ENCODE measurements at regions not wholly inside any gene's neighbourhood (a gene's known extent, or its start where the extent isn't known, plus 50 kb on each side); places are given as distances from the start of the nearest gene placed in this dataset.

- no peak for DNase-seq
These were observed 151.2 kb upstream of the TNR start for GRCh38 chr1:175894581-175894980.

GRCh38 chr1:175893192-175893591, 149.8 kb upstream of the TNR start:
- DNase-seq, result no peak

- DNase-seq, result no peak
These were observed 149.3 kb upstream of the TNR start for GRCh38 chr1:175892686-175893085.

GRCh38 chr1:175891783-175892309, 148.5 kb upstream of the TNR start:
- DNase-seq, result no peak

- DNase-seq, result no peak
These were observed 147.6 kb upstream of the TNR start for GRCh38 chr1:175890958-175891357.

GRCh38 chr1:175889848-175890247, 146.5 kb upstream of the TNR start:
- DNase-seq, result no peak

- no peak for DNase-seq
These were observed 145.6 kb upstream of the TNR start for GRCh38 chr1:175888996-175889395.

GRCh38 chr1:175887981-175888428, 144.6 kb upstream of the TNR start:
- DNase-seq, result peak; percentile 46

- DNase-seq, result no peak
These were observed 144.1 kb upstream of the TNR start for GRCh38 chr1:175887521-175887920.

- no peak for DNase-seq
These were observed 141.9 kb upstream of the TNR start for GRCh38 chr1:175885326-175885725.

GRCh38 chr1:175884369-175884768, 141.0 kb upstream of the TNR start:
- DNase-seq, result no peak

- no peak for DNase-seq
These were observed 138.8 kb upstream of the TNR start for GRCh38 chr1:175882192-175882591.

GRCh38 chr1:175881246-175881976, 138.0 kb upstream of the TNR start:
- no peak for DNase-seq

- DNase-seq, result no peak
These were observed 135.4 kb upstream of the TNR start for GRCh38 chr1:175878775-175879174.

GRCh38 chr1:175877939-175878737, 134.7 kb upstream of the TNR start:
- no peak for DNase-seq

GRCh38 chr1:175875556-175875955, 132.2 kb upstream of the TNR start:
- DNase-seq, result no peak

- DNase-seq, result no peak
These were observed 130.7 kb upstream of the TNR start for GRCh38 chr1:175874081-175874480.

GRCh38 chr1:175873290-175873935, 130.0 kb upstream of the TNR start:
- no peak for DNase-seq

GRCh38 chr1:175872588-175872987, 129.2 kb upstream of the TNR start:
- DNase-seq, result no peak

GRCh38 chr1:175871647-175872046, 128.3 kb upstream of the TNR start:
- DNase-seq, result no peak

- DNase-seq, result no peak
These were observed 126.8 kb upstream of the TNR start for GRCh38 chr1:175870217-175870616.

- no peak for DNase-seq
These were observed 123.4 kb upstream of the TNR start for GRCh38 chr1:175866776-175867175.

- no peak for DNase-seq
These were observed 121.8 kb upstream of the TNR start for GRCh38 chr1:175865041-175865766.
